DMS 273 (cell line): ENCODE measurements at regions not wholly inside any gene's neighbourhood (a gene's known extent, or its start where the extent isn't known, plus 50 kb on each side); places are given as distances from the start of the nearest gene placed in this dataset.

Experiments used
- DNase-seq: peaks from one replicate; lab custom pipeline; 2025; ENCODE audit not compliant: unreplicated experiment; lab: John Stamatoyannopoulos, UW

GRCh38 chr4:34178476-34178875, 2065.8 kb downstream of the ARAP2 start:
- no peak for DNase-seq

- DNase-seq: no peak
Observed at GRCh38 chr4:34181311-34181841, 2062.9 kb downstream of the ARAP2 start.

- DNase-seq: no peak
Observed at GRCh38 chr4:34181891-34182290, 2062.4 kb downstream of the ARAP2 start.

- no peak for DNase-seq
Observed at GRCh38 chr4:34182306-34182705, 2062.0 kb downstream of the ARAP2 start.

GRCh38 chr4:34183926-34184325, 2060.4 kb downstream of the ARAP2 start:
- DNase-seq: no peak

- no peak for DNase-seq
Observed at GRCh38 chr4:34187056-34187455, 2057.3 kb downstream of the ARAP2 start.

- DNase-seq: no peak
Observed at GRCh38 chr4:34191443-34191842, 2052.9 kb downstream of the ARAP2 start.

- no peak for DNase-seq
Observed at GRCh38 chr4:34193451-34194154, 2050.7 kb downstream of the ARAP2 start.

GRCh38 chr4:34194585-34194984, 2049.7 kb downstream of the ARAP2 start:
- no peak for DNase-seq

GRCh38 chr4:34196375-34196774, 2047.9 kb downstream of the ARAP2 start:
- DNase-seq: no peak

- no peak for DNase-seq
Observed at GRCh38 chr4:34198966-34199365, 2045.3 kb downstream of the ARAP2 start.

- no peak for DNase-seq
Observed at GRCh38 chr4:34200535-34200934, 2043.8 kb downstream of the ARAP2 start.

GRCh38 chr4:34202154-34202553, 2042.2 kb downstream of the ARAP2 start:
- no peak for DNase-seq

- DNase-seq: no peak
Observed at GRCh38 chr4:34220601-34221000, 2023.7 kb downstream of the ARAP2 start.

- no peak for DNase-seq
Observed at GRCh38 chr4:34221986-34222385, 2022.3 kb downstream of the ARAP2 start.

GRCh38 chr4:34236118-34236517, 2008.2 kb downstream of the ARAP2 start:
- no peak for DNase-seq

GRCh38 chr4:34245276-34245675, 1999.0 kb downstream of the ARAP2 start:
- no peak for DNase-seq

- no peak for DNase-seq
Observed at GRCh38 chr4:34250562-34250961, 1993.8 kb downstream of the ARAP2 start.

GRCh38 chr4:34253239-34253638, 1991.1 kb downstream of the ARAP2 start:
- DNase-seq: no peak

- no peak for DNase-seq
Observed at GRCh38 chr4:34258176-34258575, 1986.1 kb downstream of the ARAP2 start.

- DNase-seq: no peak
Observed at GRCh38 chr4:34261799-34262314, 1982.5 kb downstream of the ARAP2 start.

- no peak for DNase-seq
Observed at GRCh38 chr4:34269613-34270012, 1974.7 kb downstream of the ARAP2 start.
